ENCODE measurements at regions not wholly inside any gene's neighbourhood (a gene's known extent, or its start where the extent isn't known, plus 50 kb on each side); places are given as distances from the start of the nearest gene placed in this dataset.

- DNase-seq = no peak
Measured at GRCh38 chr4:20615486-20616260, 84.6 kb upstream of the PACRGL start.

GRCh38 chr4:20616313-20616712 lies 83.9 kb upstream of the PACRGL start:
- DNase-seq = no peak

- no peak for DNase-seq
Measured at GRCh38 chr4:20616848-20617247, 83.4 kb upstream of the PACRGL start.

GRCh38 chr4:20617678-20618396 lies 82.4 kb upstream of the PACRGL start:
- DNase-seq = no peak

GRCh38 chr4:20618731-20619130 lies 81.5 kb upstream of the PACRGL start:
- no peak for DNase-seq

GRCh38 chr4:20621476-20621875 lies 78.8 kb upstream of the PACRGL start:
- no peak for DNase-seq

- no peak for DNase-seq
Measured at GRCh38 chr4:20622701-20623100, 77.6 kb upstream of the PACRGL start.

- DNase-seq = no peak
Measured at GRCh38 chr4:20623939-20624338, 76.3 kb upstream of the PACRGL start.

GRCh38 chr4:20624793-20625374 lies 75.4 kb upstream of the PACRGL start:
- DNase-seq = no peak

- DNase-seq = no peak
Measured at GRCh38 chr4:20625426-20625825, 74.8 kb upstream of the PACRGL start.

- DNase-seq = no peak
Measured at GRCh38 chr4:20626326-20627005, 73.8 kb upstream of the PACRGL start.

GRCh38 chr4:20627866-20628265 lies 72.4 kb upstream of the PACRGL start:
- DNase-seq = no peak

- DNase-seq = no peak
Measured at GRCh38 chr4:20629186-20630106, 70.8 kb upstream of the PACRGL start.

GRCh38 chr4:20638825-20639224 lies 61.4 kb upstream of the PACRGL start:
- no peak for DNase-seq

GRCh38 chr4:20639346-20639745 lies 60.9 kb upstream of the PACRGL start:
- DNase-seq = no peak

- DNase-seq = no peak
Measured at GRCh38 chr4:20640989-20641388, 59.3 kb upstream of the PACRGL start.

GRCh38 chr4:20641976-20642375 lies 58.3 kb upstream of the PACRGL start:
- DNase-seq = no peak

- no peak for DNase-seq
Measured at GRCh38 chr4:20643631-20644030, 56.6 kb upstream of the PACRGL start.

GRCh38 chr4:20645236-20645635 lies 55.0 kb upstream of the PACRGL start:
- no peak for DNase-seq

- no peak for DNase-seq
Measured at GRCh38 chr4:20646287-20646686, 54.0 kb upstream of the PACRGL start.
